ENCODE measurements at regions not wholly inside any gene's neighbourhood (a gene's known extent, or its start where the extent isn't known, plus 50 kb on each side); places are given as distances from the start of the nearest gene placed in this dataset.

GRCh38 chr3:153456833-153457545 lies 295.0 kb downstream of the RAP2B start:
- Mint-ChIP-seq H3K36me3 (ENCODE audit: unreplicated experiment) (no peaks in the 10 kb centered on the region), H3K4me3 (ENCODE audit: unreplicated experiment) (no peak overlapping the region), H3K9me3 (ENCODE audit: unreplicated experiment) (no peaks in the 10 kb centered on the region), H3K4me1 (ENCODE audit: low read depth, unreplicated experiment) (no peaks in the 10 kb centered on the region), H3K27me3 (ENCODE audit: unreplicated experiment) (no peaks in the 10 kb centered on the region), H3K27ac (ENCODE audit: unreplicated experiment) (no peak overlapping the region)
- DNase-seq = no peak
- no peak for TF ChIP-seq CTCF (IDR thresholded peaks at IDR 0.05; ENCODE audit: partially characterized antibody, unreplicated experiment)

GRCh38 chr3:153458881-153459280 lies 296.9 kb downstream of the RAP2B start:
- DNase-seq = no peak
- peaks cover 2% of the 10 kb centered on the region for H3K9me3 Mint-ChIP-seq (ENCODE audit: unreplicated experiment)
- H3K27me3 Mint-ChIP-seq (ENCODE audit: unreplicated experiment) = no peaks in the 10 kb centered on the region
- no peak overlapping the region for H3K4me3 Mint-ChIP-seq (ENCODE audit: unreplicated experiment)
- no peaks in the 10 kb centered on the region for H3K36me3 Mint-ChIP-seq (ENCODE audit: unreplicated experiment)
- no peak overlapping the region for H3K27ac Mint-ChIP-seq (ENCODE audit: unreplicated experiment)
- no peaks in the 10 kb centered on the region for H3K4me1 Mint-ChIP-seq (ENCODE audit: low read depth, unreplicated experiment)
- TF ChIP-seq CTCF (IDR thresholded peaks at IDR 0.05; ENCODE audit: partially characterized antibody, unreplicated experiment) = no peak

- H3K9me3 Mint-ChIP-seq (ENCODE audit: unreplicated experiment) = peaks cover 2% of the 10 kb centered on the region
- no peak overlapping the region for H3K4me3 Mint-ChIP-seq (ENCODE audit: unreplicated experiment)
Observed at GRCh38 chr3:153462545-153462944, 300.5 kb downstream of the RAP2B start.

GRCh38 chr3:153463895-153464294 lies 301.9 kb downstream of the RAP2B start:
- H3K9me3 Mint-ChIP-seq (ENCODE audit: unreplicated experiment) = peaks cover 2% of the 10 kb centered on the region
- no peak for TF ChIP-seq CTCF (IDR thresholded peaks at IDR 0.05; ENCODE audit: partially characterized antibody, unreplicated experiment)
- H3K36me3 Mint-ChIP-seq (ENCODE audit: unreplicated experiment) = no peaks in the 10 kb centered on the region
- H3K27ac Mint-ChIP-seq (ENCODE audit: unreplicated experiment) = no peak overlapping the region
- H3K4me1 Mint-ChIP-seq (ENCODE audit: low read depth, unreplicated experiment) = no peaks in the 10 kb centered on the region
- H3K4me3 Mint-ChIP-seq (ENCODE audit: unreplicated experiment) = no peak overlapping the region
- no peak for DNase-seq
- no peaks in the 10 kb centered on the region for H3K27me3 Mint-ChIP-seq (ENCODE audit: unreplicated experiment)

More at GRCh38 chr3:153462545-153462944, 300.5 kb downstream of the RAP2B start:
- DNase-seq = no peak
- no peaks in the 10 kb centered on the region for H3K36me3 Mint-ChIP-seq (ENCODE audit: unreplicated experiment)
- TF ChIP-seq CTCF (IDR thresholded peaks at IDR 0.05; ENCODE audit: partially characterized antibody, unreplicated experiment) = no peak
- H3K27me3 Mint-ChIP-seq (ENCODE audit: unreplicated experiment) = no peaks in the 10 kb centered on the region
- H3K4me1 Mint-ChIP-seq (ENCODE audit: low read depth, unreplicated experiment) = no peaks in the 10 kb centered on the region
- no peak overlapping the region for H3K27ac Mint-ChIP-seq (ENCODE audit: unreplicated experiment)

GRCh38 chr3:153469162-153469561 lies 307.1 kb downstream of the RAP2B start:
- Mint-ChIP-seq H3K27ac (ENCODE audit: unreplicated experiment) (no peak overlapping the region), H3K36me3 (ENCODE audit: unreplicated experiment) (no peaks in the 10 kb centered on the region), H3K27me3 (ENCODE audit: unreplicated experiment) (no peaks in the 10 kb centered on the region), H3K4me1 (ENCODE audit: low read depth, unreplicated experiment) (no peaks in the 10 kb centered on the region), H3K4me3 (ENCODE audit: unreplicated experiment) (no peak overlapping the region), H3K9me3 (ENCODE audit: unreplicated experiment) (no peaks in the 10 kb centered on the region)
- TF ChIP-seq CTCF (IDR thresholded peaks at IDR 0.05; ENCODE audit: partially characterized antibody, unreplicated experiment) = no peak
- no peak for DNase-seq
